ENCODE measurements at regions not wholly inside any gene's neighbourhood (a gene's known extent, or its start where the extent isn't known, plus 50 kb on each side); places are given as distances from the start of the nearest gene placed in this dataset.

DNA sequence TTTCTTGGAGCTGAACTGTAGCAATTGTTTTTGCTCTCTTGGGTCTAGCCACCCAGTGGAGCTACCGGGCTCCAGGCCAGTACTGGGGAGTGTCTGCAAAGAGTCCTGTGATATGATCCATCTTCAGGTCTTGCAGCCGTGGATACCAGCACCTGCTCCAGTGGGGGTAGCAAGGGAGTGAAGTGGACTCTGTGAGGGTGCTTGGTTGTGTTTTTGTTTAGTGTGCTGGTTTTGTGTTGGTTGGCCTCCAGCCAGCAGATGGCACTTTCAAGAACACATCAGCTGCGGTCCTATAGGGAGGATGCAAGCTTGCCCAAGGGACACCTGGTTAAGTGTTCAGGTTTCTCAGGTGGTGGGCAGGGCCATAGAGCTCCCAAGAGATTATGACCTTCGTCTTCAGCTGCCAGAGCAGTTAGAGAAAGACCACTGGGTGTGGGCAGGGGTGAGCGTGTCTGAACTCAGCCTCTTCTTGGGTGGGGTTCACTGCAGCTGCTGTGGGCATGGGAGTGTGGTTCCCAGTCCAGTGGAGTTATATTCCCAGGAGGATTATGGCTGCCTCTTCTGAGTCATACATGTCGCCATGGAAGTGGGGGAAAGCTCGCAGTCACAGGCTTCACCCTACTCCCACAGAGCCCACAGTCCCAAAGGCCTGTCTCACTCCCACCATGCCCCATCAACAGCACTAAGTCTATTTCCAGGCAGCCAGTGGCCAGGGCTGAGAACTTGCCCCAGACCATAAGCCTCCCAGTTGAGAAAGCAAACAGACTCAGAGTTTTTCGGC lies 811.6 kb downstream of the GLUD2 start:
- POLR2A ChIA-PET: no interaction called here
- H3K9me3 ChIP-seq (ENCODE audit: control insufficient read depth, insufficient read depth, low read depth, low read length): no peaks in the 10 kb centered on the region
- no peaks in the 10 kb centered on the region for H3K36me3 ChIP-seq (ENCODE audit: control insufficient read depth in 2 of 2, insufficient read depth in 1 of 2, low read length in 2 of 2)
- H3K4me3 ChIP-seq (ENCODE audit: low read depth, low read length): no peak overlapping the region
- CTCF ChIA-PET: interaction anchor here (0.6 kb wide), 2 partner anchors 275 to 778 kb away, joined by 4 read pairs; no protein-coding TSS in a partner anchor
- no peak overlapping the region for H3K27ac ChIP-seq (ENCODE audit: extremely low read depth, low read depth, low read length)
- no peaks in the 10 kb centered on the region for H3K4me1 ChIP-seq (ENCODE audit: control insufficient read depth, insufficient read depth, low read length)
- TF ChIP-seq ZFP3 (tag by site-specific recombination; IDR thresholded peaks at IDR 0.05; ENCODE audit: low read depth): no peak
- TF ChIP-seq YY2 (tag by site-specific recombination; IDR thresholded peaks at IDR 0.05): no peak
- no peak for TF ChIP-seq WT1 (tag by site-specific recombination; IDR thresholded peaks at IDR 0.05)

DNA sequence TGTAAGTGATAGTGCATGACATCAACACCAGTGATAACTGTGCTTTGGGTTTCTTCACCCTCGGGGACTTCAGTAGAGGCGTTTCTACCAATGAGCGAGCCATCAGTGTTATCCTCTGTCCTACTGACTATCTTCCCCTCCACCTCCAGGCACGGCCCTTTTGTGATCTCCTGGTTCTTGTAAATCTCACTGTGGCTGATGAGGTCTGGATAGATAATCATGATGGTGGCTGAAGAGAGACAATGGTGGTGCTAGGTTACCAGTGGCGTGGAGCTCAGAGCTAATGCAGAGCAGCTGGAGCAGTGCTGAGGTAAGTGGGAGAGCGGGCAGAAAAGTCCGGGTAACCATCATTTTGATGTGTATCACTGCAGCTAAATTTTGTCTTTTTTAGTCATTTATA lies 816.6 kb downstream of the GLUD2 start:
- POLR2A ChIA-PET: no interaction called here
- no peak for TF ChIP-seq ZNF221 (tag by site-specific recombination; IDR thresholded peaks at IDR 0.05; ENCODE audit: borderline replicate concordance)
- TF ChIP-seq ZNF830 (tag by site-specific recombination; IDR thresholded peaks at IDR 0.05; ENCODE audit: low read depth): no peak
- no peak for TF ChIP-seq ZNF433 (tag by site-specific recombination; IDR thresholded peaks at IDR 0.05; ENCODE audit: low read depth)
- TF ChIP-seq ZNF658 (tag by site-specific recombination; IDR thresholded peaks at IDR 0.05): no peak
- TF ChIP-seq KLF1 (tag by site-specific recombination; IDR thresholded peaks at IDR 0.05): no peak
- TF ChIP-seq, protein P1, sequence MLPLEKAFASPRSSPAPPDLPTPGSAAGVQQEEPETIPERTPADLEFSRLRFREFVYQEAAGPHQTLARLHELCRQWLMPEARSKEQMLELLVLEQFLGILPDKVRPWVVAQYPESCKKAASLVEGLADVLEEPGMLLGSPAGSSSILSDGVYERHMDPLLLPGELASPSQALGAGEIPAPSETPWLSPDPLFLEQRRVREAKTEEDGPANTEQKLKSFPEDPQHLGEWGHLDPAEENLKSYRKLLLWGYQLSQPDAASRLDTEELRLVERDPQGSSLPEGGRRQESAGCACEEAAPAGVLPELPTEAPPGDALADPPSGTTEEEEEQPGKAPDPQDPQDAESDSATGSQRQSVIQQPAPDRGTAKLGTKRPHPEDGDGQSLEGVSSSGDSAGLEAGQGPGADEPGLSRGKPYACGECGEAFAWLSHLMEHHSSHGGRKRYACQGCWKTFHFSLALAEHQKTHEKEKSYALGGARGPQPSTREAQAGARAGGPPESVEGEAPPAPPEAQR (tag by site-specific recombination; IDR thresholded peaks at IDR 0.05): no peak
- no peak for TF ChIP-seq ZNF843 (tag by site-specific recombination; IDR thresholded peaks at IDR 0.05)
- TF ChIP-seq, protein P2, sequence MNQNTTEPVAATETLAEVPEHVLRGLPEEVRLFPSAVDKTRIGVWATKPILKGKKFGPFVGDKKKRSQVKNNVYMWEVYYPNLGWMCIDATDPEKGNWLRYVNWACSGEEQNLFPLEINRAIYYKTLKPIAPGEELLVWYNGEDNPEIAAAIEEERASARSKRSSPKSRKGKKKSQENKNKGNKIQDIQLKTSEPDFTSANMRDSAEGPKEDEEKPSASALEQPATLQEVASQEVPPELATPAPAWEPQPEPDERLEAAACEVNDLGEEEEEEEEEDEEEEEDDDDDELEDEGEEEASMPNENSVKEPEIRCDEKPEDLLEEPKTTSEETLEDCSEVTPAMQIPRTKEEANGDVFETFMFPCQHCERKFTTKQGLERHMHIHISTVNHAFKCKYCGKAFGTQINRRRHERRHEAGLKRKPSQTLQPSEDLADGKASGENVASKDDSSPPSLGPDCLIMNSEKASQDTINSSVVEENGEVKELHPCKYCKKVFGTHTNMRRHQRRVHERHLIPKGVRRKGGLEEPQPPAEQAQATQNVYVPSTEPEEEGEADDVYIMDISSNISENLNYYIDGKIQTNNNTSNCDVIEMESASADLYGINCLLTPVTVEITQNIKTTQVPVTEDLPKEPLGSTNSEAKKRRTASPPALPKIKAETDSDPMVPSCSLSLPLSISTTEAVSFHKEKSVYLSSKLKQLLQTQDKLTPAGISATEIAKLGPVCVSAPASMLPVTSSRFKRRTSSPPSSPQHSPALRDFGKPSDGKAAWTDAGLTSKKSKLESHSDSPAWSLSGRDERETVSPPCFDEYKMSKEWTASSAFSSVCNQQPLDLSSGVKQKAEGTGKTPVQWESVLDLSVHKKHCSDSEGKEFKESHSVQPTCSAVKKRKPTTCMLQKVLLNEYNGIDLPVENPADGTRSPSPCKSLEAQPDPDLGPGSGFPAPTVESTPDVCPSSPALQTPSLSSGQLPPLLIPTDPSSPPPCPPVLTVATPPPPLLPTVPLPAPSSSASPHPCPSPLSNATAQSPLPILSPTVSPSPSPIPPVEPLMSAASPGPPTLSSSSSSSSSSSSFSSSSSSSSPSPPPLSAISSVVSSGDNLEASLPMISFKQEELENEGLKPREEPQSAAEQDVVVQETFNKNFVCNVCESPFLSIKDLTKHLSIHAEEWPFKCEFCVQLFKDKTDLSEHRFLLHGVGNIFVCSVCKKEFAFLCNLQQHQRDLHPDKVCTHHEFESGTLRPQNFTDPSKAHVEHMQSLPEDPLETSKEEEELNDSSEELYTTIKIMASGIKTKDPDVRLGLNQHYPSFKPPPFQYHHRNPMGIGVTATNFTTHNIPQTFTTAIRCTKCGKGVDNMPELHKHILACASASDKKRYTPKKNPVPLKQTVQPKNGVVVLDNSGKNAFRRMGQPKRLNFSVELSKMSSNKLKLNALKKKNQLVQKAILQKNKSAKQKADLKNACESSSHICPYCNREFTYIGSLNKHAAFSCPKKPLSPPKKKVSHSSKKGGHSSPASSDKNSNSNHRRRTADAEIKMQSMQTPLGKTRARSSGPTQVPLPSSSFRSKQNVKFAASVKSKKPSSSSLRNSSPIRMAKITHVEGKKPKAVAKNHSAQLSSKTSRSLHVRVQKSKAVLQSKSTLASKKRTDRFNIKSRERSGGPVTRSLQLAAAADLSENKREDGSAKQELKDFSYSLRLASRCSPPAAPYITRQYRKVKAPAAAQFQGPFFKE (tag by site-specific recombination; IDR thresholded peaks at IDR 0.05; ENCODE audit: borderline replicate concordance): no peak
- TF ChIP-seq, protein P3, sequence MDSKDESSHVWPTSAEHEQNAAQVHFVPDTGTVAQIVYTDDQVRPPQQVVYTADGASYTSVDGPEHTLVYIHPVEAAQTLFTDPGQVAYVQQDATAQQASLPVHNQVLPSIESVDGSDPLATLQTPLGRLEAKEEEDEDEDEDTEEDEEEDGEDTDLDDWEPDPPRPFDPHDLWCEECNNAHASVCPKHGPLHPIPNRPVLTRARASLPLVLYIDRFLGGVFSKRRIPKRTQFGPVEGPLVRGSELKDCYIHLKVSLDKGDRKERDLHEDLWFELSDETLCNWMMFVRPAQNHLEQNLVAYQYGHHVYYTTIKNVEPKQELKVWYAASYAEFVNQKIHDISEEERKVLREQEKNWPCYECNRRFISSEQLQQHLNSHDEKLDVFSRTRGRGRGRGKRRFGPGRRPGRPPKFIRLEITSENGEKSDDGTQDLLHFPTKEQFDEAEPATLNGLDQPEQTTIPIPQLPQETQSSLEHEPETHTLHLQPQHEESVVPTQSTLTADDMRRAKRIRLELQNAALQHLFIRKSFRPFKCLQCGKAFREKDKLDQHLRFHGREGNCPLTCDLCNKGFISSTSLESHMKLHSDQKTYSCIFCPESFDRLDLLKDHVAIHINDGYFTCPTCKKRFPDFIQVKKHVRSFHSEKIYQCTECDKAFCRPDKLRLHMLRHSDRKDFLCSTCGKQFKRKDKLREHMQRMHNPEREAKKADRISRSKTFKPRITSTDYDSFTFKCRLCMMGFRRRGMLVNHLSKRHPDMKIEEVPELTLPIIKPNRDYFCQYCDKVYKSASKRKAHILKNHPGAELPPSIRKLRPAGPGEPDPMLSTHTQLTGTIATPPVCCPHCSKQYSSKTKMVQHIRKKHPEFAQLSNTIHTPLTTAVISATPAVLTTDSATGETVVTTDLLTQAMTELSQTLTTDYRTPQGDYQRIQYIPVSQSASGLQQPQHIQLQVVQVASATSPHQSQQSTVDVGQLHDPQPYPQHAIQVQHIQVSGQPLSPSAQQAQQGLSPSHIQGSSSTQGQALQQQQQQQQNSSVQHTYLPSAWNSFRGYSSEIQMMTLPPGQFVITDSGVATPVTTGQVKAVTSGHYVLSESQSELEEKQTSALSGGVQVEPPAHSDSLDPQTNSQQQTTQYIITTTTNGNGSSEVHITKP (tag by site-specific recombination; IDR thresholded peaks at IDR 0.05): no peak

More for the DNA sequence above, 816.6 kb downstream of the GLUD2 start:
- Histone ChIP-seq H3K27ac (ENCODE audit: extremely low read depth, low read depth, low read length) (no peak overlapping the region), H3K4me3 (ENCODE audit: low read depth, low read length) (no peak overlapping the region), H3K9me3 (ENCODE audit: control insufficient read depth, insufficient read depth, low read depth, low read length) (no peaks in the 10 kb centered on the region), H3K4me1 (ENCODE audit: control insufficient read depth, insufficient read depth, low read length) (no peaks in the 10 kb centered on the region), H3K36me3 (ENCODE audit: control insufficient read depth in 2 of 2, insufficient read depth in 1 of 2, low read length in 2 of 2) (no peaks in the 10 kb centered on the region)
- CTCF ChIA-PET: interaction anchor here (0.5 kb wide), 1 partner anchor 704 kb away, joined by 3 read pairs; no protein-coding TSS in a partner anchor
